Hematopoietic multipotent progenitor cell treated with erythropoietin and hydrocortisone succinate and interleukin-3 and kit ligand, for 8 days (in vitro differentiated cells): ENCODE measurements at regions not wholly inside any gene's neighbourhood (a gene's known extent, or its start where the extent isn't known, plus 50 kb on each side); places are given as distances from the start of the nearest gene placed in this dataset.

ENCODE experiments used
- DNase-seq: peaks from one replicate; pipeline ENCODE4 v3.0.0-alpha.2; 2015

DNA sequence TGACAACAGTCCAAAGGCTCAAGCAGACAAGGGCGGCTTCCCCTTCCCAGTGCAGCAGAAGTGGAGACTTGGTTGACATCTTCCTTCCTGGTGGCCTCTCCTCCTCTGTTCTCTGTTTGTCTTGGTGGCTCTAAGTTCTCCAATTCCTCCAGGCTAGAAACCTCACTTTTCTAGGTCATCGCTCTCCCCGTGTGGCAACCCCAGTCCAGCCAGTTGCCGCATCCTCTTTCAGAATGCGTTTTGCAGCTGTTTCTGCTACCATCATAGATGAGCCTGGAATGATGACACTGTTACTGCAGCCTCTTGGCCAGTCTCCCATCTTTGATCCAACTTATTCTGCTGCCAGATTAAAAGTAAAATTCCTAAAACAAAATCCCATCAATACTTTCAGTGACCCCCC, 201.5 kb downstream of the TRIM29 start:
- no peak for DNase-seq

DNA sequence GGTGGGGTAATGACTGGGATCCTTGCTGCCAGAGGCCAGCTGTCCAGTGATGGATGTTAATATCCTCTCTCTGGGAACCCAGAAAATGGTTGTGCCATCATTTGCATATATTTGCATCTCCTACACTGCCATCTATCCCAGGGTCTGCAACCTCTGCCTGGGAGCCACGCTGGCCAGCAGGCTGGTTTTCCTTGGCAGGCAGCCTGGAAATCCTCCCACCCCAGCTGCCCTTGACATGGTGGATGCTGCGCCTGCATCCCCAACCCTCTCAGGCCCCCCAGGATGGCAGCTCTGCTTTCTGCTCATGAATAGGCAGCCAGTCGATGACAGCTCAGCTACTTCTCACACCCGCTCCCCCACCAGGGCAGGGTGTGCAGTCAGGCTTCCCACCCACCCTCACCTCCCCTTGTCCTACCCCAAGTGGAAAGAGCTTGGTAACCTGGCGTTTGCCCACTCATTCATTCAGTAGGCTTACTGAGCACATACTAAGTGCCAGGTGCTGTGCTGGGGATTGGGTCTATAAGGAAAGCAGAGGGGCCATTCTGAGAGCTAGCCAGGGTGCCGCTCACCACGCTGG, 202.5 kb downstream of the TRIM29 start:
- DNase-seq = no peak

DNA sequence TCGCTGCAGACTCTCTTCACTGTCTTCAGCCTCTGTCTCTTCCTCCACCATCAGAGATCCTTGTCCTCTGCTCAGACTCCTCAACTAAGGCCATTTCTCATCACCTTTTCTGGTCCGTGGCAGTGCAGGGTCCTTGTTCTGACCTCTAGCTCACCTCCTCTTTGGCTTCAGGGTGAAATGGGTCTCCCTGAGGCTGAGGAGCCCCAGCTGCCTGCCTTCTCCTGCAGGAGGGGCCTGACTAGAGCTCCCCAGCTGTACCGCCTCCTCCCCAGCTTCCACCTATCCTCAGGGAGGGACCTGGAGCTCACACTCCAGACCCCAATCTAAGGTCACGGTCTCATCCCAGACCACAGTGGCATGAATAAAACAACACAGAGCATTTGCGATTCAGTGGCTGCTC, 203.0 kb downstream of the TRIM29 start:
- DNase-seq = no peak

DNA sequence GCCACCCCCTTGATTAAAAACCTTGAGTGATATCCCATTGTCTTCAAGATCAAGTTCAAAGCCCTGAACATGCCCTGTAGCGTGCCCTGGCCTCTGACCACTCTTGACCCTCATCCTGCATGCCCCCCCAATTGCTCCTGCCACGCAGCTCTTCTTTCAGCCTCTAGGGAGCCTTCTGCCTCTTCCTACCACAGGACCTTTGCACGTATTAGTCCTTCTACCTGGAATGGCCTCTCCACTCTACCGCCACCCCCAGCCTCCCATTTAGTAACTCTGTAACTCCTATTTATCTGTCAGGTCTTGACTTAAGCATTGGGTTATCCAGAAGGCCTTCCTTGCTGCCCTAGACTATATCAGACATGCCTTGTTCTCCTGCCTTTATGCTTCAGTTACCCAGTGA, 203.6 kb downstream of the TRIM29 start:
- DNase-seq = no peak

DNA sequence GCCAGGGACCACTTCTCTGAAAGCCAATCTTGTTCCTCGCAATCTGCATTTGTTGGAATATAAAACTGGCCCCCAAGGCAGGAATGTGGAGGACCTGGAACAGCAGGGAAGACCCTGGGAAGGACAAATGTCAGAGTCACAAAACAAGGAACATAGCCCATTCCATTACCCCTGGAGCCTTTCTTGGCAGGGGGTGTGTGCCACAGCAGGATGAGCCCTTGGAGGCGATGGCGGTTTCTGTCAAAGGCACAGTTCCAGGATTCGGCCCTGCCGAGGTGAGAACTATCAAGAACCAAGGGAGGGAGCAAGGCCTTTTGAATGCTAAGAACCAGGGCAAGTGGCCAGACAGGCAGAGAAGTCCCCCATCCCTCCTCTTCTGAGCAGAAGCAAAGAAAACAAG, 204.3 kb downstream of the TRIM29 start:
- DNase-seq = no peak

DNA sequence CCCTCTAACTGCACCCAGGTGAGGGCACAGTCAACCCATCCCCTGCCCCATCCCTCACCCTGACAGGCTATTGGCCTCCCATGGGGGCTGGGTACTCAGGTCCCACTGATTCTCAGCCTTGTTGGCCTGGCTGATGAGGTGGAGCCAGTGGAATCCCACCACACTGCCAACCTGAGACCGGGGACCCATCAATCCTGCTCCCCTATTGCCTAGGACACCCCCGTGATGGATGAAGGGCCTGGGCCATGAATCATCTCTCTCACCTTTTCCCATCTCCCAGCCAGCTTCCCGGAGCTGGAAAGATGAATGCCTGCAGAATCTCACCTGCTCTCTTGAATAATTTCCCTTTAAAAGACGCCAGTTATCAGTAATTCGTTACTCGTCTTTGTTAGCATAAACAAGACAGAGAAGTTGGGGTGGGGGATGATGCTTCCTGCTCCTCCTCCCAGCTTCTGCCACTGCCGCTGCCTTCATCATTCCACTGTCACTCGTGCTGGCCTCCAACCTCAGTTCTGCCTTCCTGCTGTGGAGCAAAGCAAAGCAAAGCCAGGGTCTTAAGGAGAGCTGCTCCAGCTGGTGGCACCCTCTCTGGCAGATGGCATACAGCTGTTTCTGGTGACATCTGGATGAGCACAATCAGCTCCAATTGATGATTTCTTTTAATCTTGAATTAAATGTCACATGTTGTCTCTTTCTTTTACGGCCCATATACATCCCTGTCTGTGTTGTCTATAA, 204.0 kb upstream of the NECTIN1 start:
- DNase-seq = no peak

DNA sequence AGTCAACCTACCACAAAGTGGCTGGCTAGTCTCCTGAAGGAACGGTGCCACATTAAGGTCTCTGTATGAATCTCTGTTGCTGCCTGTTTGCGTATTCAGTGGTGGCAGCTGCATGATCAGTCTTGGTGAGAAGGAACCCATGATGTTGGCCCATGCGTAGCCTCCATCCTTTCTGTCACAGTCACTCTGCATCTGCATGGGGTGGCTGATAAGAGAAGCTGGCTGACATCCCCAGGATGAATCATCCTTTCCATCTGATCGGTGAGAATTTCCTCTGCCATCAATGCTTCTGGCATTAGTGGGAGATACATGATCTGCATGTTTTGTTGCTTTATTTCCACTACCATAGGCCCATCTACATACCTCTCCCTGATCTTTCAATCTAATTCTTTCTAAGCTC, 199.0 kb upstream of the NECTIN1 start:
- peak; percentile 62 for DNase-seq

DNA sequence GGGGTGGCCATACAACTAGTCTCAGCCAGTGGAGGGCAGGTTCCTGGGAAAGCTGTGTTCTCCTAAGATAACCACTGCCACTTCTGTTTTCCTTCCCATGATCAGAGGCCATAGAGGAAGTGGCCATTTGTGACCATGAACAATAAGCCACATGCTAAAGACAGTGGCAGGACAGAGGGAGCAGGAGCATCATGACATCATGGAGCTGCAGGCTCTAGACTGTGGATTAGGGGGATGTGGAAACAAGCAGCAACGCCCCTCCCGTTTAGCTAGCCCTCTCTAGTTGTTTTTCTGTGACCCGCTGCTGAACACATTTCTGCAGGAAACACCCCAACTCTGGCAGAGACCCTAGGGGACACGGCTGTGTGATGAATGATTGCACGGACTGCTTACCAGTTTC, 195.0 kb upstream of the NECTIN1 start:
- no peak for DNase-seq

DNA sequence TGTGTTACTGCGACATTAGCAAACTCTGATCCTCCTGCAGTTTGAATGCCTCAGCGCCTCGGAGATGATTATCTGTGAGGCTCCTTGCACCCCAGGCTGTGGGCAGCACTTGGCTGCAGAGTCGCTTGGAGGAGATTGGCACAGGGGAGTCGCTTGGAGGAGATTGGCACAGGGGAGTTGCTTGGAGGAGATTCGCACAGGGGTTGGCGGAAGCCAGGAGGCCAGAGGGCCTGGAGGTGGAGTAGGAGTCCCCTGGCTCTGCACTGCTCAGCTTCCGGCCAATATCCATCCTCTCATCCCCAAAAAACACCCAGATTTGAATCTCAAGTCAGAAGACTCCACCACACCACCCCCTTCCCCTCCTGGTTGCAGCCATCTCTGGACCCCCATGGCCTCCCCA, 192.6 kb upstream of the NECTIN1 start:
- no peak for DNase-seq

DNA sequence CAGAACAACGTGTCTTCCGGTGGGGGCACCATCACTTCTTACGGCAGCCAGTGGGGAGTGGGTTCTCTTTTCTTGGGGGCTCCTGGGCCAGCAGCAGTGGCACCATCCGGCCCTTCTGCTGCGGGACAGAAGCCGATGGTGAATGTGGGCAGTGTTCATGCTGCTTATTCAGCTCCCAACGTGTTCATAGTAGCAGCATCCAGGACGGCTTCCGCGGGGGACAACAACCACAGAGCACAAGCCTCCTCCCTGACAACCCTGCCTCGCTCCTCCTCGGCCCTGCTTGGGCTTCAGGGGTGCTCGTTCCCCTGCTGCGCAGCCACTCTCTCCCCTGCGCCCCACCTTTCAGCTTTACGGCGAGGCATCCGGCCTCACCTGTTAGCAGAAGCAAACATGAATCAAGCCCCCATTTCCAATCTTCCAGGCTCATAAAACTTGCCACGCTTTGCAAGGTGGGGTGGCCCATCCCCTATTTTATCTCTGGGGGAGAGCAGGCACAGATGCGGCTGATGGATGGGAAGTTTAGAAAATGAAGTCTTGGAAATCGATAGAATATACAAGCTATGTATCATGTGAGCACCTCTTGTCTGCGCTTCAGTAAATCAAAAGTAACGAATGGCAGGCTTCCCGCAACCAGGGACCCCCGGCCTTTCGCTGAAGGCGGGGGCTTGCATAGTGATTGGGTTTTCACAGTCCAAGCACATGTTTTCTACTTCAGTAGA, 191.8 kb upstream of the NECTIN1 start:
- no peak for DNase-seq

DNA sequence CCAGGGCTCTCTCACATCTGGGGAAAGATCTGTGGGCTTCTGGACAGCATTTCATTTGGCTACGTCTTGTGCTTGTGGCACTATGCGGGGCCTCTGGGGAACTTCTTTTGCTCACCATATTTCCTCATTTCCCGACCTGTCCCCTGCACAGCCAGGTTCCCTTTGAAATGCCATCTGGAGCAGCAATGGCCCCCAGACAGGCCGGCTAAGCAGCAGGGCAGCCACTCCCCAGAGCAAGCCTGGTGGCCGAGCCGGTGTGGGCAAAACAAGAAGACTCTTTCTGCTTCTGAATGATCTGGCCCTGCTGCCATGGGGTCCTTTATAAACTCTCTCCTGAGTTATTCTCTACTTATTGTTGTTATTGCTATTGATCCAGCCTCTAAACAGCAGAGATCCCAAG, 190.7 kb upstream of the NECTIN1 start:
- DNase-seq = no peak

DNA sequence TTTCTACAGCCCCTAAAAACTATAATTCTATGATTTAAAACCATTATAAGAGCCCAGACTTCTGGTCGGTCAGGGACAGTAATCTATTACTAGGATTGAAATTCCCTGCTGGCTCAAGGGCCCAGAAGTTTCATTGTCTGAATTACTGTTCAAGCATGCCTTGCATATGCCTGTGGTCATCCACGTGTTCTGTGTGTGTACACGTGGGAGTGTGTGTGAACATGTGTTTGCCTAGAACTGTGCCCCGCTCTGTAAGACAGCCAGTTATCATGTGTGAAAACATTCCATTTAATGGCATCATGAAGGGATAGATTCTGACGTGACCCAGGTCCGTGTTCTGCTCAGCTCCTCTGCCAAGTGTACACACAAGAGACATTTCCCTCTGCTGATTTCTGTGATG, 189.3 kb upstream of the NECTIN1 start:
- no peak for DNase-seq

DNA sequence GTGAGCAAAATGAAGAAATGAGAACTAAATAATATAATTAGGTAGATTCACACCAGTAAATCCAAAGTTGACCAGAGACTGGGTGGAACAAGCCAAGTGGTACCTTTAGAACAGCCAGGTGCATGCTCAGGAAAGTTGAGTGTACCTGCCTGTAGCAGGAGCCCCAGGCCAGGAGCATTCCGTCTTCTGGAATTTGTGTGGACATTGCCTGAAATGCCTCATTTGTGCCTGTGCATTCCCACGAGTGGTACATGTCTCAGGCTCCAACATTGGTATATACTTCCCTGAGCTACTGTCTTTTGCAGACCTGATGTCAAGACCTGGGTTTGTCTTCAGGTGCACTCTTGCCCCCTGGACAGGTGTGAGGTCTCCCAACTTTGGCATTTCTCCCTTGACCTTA, 187.6 kb upstream of the NECTIN1 start:
- no peak for DNase-seq

DNA sequence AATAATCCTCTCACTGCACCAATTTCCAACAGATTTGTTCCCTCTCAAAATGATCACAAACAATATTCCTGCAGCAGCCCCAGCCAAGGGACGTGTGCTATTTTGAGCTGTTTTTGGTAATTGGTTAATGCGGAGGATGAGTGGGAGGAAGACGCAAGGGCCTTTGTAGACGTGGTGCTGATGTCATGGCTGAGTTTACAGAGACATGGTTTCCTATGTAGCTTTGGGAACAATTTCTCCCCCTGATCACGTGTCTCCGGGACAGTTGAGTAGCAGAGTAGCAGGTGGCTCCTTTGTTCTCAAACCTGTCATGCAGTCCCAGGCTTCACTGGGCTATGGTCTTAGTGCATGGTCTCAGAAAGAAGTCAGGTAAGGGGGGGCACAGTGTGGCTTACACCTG, 183.2 kb upstream of the NECTIN1 start:
- DNase-seq = no peak

DNA sequence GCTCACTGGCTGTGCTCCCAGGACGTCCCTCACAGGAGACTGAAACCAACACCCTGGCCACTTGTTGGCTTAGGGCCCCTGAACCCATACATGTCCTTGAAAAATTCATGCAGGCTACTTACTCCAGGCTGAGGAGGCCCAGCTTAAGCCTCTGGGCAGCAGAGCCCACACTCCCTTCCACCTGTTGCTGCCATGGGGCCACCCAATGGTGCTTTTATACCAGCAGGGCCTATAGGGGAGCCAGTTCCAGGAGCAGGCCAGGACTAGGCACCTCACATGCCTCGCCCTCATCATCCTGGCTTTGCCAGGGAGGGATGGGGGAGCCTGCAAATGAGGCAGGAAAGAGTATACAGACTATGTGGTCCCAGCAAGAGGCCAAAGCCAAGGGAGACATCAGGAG, 181.7 kb upstream of the NECTIN1 start:
- no peak for DNase-seq

DNA sequence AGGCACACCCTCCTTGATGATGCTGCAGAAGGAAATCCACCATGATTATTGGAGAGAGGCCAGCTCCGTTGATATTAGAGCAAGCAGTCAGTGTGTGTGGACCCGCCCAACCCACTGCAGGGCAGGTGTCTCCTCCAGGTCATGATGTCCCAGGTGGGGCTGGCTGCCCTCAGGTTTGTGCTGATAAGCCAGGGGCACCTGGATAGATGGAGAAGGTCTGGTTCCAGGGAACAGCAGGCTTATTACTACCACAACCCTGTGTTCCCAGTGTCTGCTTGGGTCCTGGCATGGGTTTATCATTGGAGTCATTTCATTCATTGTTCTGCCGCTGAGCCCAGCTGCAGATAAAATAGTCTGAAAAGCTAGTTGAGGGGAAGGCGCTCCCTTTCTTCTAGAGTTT, 181.1 kb upstream of the NECTIN1 start:
- no peak for DNase-seq

DNA sequence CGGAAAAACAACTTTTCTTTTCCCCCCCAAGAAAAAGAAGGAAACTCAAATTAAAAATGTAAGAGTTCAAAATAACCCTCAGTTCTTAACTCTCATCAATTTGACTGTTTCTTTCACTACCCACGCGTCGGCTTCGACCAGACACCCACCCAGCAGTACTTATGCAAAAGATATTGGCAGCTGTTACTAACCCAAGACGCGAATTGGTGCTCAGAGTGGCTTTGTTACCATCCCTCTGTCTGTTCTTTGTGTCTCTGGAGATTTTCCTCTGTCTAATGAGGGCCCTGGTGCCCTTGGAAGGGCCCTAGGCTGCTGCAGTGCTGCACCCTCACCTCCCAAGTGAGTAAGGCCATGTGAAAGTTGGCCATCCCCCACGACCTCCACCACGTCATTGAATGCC, 180.5 kb upstream of the NECTIN1 start:
- DNase-seq = no peak

DNA sequence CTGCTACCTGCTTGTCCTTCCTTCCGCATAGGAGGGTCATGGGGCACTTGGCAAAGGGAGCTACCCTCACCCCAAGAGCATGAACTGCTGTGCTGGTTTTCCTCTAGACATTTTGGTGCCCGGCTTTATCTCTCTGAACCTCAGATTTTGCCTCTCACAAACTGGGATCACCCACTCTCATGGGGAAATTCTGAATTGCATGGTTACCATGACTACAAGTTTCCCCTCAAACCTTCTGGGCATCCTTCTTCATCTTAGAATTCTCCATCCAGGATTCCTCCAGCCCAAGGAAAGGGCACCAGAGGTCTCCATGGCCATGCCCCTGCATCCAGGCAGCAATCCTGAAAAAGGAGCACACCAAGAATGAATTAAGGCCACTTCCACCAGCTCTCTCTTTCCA, 180.1 kb upstream of the NECTIN1 start:
- no peak for DNase-seq

DNA sequence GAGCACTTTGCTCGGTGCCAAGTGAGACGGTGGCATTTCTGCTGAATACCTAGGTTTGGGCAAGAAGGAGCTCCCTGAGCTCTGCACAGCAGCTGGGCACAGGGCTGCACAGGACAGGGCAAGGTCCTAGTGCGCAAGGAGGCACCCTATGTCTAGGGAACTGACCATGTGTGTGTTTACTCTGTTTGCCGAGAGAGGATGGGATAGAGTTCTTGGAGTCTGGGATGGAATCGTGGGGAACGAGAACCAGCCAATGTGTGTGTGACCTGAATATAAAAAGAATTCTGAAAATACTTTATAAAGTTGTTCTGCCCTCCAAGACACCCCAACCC, 179.5 kb upstream of the NECTIN1 start:
- DNase-seq = no peak

DNA sequence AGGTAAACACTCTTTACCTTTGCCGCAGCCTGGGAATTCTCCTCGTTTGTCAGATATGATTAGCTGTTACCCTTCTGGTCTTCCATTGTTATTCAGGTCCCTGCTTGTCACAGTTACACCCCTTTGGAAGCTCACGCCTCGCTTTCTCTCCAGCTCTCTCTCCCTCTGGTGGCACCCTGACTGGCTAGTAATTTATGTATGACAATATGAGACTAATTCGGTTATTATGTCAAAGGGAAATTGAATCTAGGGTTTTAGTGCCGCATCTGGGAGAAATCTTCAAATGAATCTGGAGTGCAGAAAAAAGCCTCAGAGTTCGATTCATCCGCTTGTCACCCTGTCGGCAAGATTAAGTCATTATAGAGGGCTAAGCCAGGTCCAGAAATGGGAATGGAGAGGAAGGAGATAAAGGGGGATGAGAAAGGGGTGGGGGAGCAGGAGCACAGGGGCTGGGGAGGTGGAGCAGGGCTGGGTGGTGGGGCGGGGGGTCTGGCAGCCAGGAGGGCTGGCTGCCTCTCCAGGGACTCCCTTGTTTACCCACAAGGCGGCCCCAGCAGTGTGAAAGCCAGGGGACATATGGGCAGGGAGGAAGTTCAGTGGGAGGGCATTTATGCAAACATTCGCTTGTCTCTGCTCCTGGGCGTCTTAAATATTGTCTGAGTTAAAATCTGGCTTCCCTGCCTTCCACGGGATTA, 179.0 kb upstream of the NECTIN1 start:
- DNase-seq = no peak

DNA sequence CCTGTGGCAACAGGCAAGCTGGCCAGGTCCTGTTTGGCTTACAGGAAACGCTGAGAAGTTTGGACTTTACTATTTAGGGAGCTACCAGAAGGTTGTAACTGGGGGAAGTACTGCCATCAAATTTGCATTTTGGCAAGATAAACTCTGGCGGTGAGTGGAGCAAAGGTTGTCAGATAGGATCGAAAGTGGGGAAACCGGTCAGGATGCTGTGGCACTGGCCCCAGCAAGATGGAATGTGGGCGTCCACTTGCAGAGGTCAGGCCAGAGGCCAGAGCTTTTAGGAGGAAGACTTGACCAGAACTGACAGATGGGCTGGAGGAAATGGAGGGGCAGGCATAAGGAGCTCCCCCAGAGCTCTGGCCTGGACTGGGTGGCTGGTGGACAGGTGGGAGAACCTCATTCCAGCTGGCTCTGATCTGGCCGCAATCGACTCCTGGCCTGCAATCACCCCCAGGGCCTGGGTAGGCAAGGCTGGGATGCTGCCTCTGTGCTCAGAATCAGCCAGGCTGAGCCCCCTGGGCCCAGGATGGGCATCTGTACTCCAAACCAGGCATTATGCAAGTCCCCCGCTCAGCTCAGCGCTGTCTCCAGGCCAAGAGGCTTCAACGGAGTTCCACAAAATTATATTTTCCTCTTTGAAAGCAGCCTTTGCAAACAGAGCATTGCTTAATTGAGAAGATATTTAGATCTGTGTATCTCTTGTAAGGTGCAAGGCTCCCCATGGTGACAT, 178.3 kb upstream of the NECTIN1 start:
- DNase-seq = no peak

DNA sequence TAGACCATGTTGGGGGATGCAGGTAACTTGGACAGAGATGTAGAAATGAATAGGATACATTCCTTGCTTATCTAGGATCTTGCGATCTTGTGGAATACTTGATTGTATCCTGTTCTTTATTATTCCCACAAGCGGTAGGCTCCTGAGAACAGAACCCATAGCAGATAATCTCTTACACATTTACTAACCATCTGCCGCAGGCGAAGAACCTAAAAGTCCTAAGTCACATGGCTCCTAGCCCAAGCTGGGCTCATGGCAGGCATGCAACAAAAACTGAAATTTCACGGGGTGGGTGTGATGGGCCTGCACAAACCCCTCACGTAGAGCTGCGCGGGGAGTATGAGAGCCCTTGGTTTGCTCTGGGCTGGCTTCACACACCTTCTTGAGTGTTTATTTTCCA, 177.4 kb upstream of the NECTIN1 start:
- no peak for DNase-seq

DNA sequence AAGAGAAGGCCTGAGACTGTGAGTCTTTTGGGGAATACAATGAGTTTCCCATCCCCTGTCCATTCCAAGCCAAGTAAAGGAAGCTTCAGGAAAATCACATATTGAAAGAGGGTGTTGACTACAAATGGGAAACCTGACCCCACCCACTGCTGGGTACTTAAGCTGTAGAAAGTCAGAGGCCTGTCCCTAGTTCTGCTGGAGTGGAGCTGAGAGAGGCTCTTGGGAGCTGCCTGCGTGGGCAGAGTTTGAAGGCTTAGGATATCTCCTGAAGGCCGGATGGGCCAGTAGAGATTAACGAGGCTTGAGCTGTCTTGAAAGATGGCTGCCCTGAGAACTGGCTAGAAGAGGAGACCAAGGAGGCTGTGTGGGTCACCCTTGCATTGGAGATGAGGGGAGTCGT, 176.2 kb upstream of the NECTIN1 start:
- no peak for DNase-seq
